ENCODE measurements at regions not wholly inside any gene's neighbourhood (a gene's known extent, or its start where the extent isn't known, plus 50 kb on each side); places are given as distances from the start of the nearest gene placed in this dataset.

DNA sequence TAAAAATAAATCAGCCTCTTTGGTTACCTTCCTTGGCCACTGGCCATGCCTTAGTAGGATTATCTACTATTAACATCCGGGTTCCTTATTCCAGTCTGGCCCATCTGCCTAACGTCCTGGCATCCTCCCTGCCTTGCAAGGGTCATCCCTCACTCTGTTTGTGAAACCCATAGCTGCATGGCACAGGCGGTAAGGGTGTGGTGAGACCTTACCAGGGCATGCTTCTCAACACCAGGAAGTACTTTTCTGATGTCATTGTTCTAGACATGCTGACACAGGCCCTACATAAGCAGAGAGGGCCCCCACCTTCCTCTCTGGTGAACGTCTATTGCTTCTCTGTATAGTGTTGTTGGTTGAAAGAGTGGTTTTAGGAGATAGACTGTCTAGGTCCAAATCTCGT, 296.8 kb upstream of the SPRED2 start:
- TF ChIP-seq, protein P1, sequence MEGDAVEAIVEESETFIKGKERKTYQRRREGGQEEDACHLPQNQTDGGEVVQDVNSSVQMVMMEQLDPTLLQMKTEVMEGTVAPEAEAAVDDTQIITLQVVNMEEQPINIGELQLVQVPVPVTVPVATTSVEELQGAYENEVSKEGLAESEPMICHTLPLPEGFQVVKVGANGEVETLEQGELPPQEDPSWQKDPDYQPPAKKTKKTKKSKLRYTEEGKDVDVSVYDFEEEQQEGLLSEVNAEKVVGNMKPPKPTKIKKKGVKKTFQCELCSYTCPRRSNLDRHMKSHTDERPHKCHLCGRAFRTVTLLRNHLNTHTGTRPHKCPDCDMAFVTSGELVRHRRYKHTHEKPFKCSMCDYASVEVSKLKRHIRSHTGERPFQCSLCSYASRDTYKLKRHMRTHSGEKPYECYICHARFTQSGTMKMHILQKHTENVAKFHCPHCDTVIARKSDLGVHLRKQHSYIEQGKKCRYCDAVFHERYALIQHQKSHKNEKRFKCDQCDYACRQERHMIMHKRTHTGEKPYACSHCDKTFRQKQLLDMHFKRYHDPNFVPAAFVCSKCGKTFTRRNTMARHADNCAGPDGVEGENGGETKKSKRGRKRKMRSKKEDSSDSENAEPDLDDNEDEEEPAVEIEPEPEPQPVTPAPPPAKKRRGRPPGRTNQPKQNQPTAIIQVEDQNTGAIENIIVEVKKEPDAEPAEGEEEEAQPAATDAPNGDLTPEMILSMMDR (IDR thresholded peaks at IDR 0.05): no peak
- TF ChIP-seq, protein P2, sequence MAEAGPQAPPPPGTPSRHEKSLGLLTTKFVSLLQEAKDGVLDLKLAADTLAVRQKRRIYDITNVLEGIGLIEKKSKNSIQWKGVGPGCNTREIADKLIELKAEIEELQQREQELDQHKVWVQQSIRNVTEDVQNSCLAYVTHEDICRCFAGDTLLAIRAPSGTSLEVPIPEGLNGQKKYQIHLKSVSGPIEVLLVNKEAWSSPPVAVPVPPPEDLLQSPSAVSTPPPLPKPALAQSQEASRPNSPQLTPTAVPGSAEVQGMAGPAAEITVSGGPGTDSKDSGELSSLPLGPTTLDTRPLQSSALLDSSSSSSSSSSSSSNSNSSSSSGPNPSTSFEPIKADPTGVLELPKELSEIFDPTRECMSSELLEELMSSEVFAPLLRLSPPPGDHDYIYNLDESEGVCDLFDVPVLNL (CRISPR knock-in tag; IDR thresholded peaks at IDR 0.05; ENCODE audit: borderline replicate concordance, low read depth): no peak

All from WTC11 (cell line).